ENCODE measurements at regions not wholly inside any gene's neighbourhood (a gene's known extent, or its start where the extent isn't known, plus 50 kb on each side); places are given as distances from the start of the nearest gene placed in this dataset.

DNA sequence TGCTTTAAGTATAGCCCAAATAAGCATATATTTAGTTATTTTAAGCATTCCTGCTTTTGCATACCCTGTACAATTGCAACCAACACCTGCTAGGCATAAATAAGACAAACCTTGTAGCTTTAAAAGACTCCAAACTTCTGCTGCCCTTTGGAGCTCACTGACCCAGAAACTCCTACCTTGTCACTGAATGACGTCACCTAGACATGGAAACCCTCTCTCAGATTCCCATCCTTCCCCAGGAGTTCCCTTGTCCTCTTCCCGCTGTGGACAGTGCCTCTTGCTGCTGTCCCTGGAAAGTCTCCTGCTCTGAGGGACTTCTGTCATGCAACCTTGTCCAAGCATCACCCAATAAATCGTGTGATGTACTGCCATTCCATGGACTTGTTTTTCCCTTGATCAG is 507.2 kb downstream of the GRXCR1 start:
- Histone ChIP-seq H4K20me1 (ENCODE audit: insufficient read depth, low read length) (no peaks in the 10 kb centered on the region), H2AFZ (ENCODE audit: low read length) (no peak overlapping the region), H3K9me2 (ENCODE audit: insufficient read depth, low read length) (no peaks in the 10 kb centered on the region), H3K9me3 (ENCODE audit: low read length) (no peaks in the 10 kb centered on the region), H3K79me2 (ENCODE audit: insufficient read depth, low read depth, low read length) (no peaks in the 10 kb centered on the region), H3K36me3 (ENCODE audit: insufficient read depth, low read length) (no peaks in the 10 kb centered on the region), H3K4me1 (ENCODE audit: insufficient read depth, low read length, poor library complexity, severe bottlenecking) (no peaks in the 10 kb centered on the region), H3K27ac (ENCODE audit: low read depth, low read length, poor library complexity, severe bottlenecking) (no peak overlapping the region), H3K4me2 (ENCODE audit: low read length) (no peak overlapping the region), H3K4me3 (ENCODE audit: low read depth, low read length, poor library complexity, severe bottlenecking) (no peak overlapping the region)
- DNase-seq (ENCODE audit: low spot score), result no peak
- CTCF ChIA-PET (ENCODE audit: unreplicated experiment), result no interaction called here
- intact Hi-C loops (cut with micrococcal nuclease; ENCODE audit: unreplicated experiment), result no loop called here
- TF ChIP-seq, protein P1, sequence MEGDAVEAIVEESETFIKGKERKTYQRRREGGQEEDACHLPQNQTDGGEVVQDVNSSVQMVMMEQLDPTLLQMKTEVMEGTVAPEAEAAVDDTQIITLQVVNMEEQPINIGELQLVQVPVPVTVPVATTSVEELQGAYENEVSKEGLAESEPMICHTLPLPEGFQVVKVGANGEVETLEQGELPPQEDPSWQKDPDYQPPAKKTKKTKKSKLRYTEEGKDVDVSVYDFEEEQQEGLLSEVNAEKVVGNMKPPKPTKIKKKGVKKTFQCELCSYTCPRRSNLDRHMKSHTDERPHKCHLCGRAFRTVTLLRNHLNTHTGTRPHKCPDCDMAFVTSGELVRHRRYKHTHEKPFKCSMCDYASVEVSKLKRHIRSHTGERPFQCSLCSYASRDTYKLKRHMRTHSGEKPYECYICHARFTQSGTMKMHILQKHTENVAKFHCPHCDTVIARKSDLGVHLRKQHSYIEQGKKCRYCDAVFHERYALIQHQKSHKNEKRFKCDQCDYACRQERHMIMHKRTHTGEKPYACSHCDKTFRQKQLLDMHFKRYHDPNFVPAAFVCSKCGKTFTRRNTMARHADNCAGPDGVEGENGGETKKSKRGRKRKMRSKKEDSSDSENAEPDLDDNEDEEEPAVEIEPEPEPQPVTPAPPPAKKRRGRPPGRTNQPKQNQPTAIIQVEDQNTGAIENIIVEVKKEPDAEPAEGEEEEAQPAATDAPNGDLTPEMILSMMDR (conservative IDR thresholded peaks at IDR 0.05; ENCODE audit: low read length), result no peak
- TF ChIP-seq EZH2phosphoT487 (IDR thresholded peaks at IDR 0.05; ENCODE audit: borderline replicate concordance, low read depth, low read length), result no peak
- BruUV-seq (replicated peaks), result no TSS peak
- POLR2A ChIA-PET, result interaction anchor here (0.6 to 0.7 kb wide), 2 partner anchors 24 to 359 kb away, joined by 3 to 4 read pairs; no protein-coding TSS in a partner anchor

DNA sequence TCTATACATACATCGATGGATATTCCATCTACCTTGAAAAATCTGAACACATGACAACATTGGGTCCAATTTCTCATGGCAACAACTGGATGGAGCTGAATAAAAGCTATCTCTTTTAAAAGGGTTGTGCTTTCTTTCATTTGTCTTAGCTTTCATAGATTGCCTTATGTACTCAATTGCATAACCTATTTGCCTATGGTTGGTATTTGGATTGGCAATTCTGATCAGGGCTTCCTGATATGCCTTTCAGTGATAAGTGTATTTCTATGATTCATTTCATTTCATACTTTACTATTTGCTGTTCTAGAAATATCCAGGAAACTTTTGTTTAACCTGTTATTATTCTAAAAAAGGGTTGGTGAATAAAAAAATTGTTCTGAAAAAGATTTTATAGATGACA is 509.9 kb downstream of the GRXCR1 start:
- H3K9me2 ChIP-seq (ENCODE audit: insufficient read depth, low read length), result no peaks in the 10 kb centered on the region
- no peak overlapping the region for H3K4me3 ChIP-seq (ENCODE audit: low read depth, low read length, poor library complexity, severe bottlenecking)
- TF ChIP-seq, protein P1 (conservative IDR thresholded peaks at IDR 0.05; ENCODE audit: low read length), result no peak
- no peak for TF ChIP-seq EZH2phosphoT487 (IDR thresholded peaks at IDR 0.05; ENCODE audit: borderline replicate concordance, low read depth, low read length)
- H3K9me3 ChIP-seq (ENCODE audit: low read length), result no peaks in the 10 kb centered on the region
- H3K79me2 ChIP-seq (ENCODE audit: insufficient read depth, low read depth, low read length), result no peaks in the 10 kb centered on the region
- no peaks in the 10 kb centered on the region for H3K4me1 ChIP-seq (ENCODE audit: insufficient read depth, low read length, poor library complexity, severe bottlenecking)
- CTCF ChIA-PET (ENCODE audit: unreplicated experiment), result no interaction called here
- H3K4me2 ChIP-seq (ENCODE audit: low read length), result no peak overlapping the region
- POLR2A ChIA-PET, result no interaction called here
- no TSS peak for BruUV-seq (replicated peaks)
- DNase-seq (ENCODE audit: low spot score), result no peak
- no peaks in the 10 kb centered on the region for H4K20me1 ChIP-seq (ENCODE audit: insufficient read depth, low read length)
- H3K36me3 ChIP-seq (ENCODE audit: insufficient read depth, low read length), result no peaks in the 10 kb centered on the region
- H2AFZ ChIP-seq (ENCODE audit: low read length), result no peak overlapping the region
- intact Hi-C loops (cut with micrococcal nuclease; ENCODE audit: unreplicated experiment), result no loop called here
- no peak overlapping the region for H3K27ac ChIP-seq (ENCODE audit: low read depth, low read length, poor library complexity, severe bottlenecking)

DNA sequence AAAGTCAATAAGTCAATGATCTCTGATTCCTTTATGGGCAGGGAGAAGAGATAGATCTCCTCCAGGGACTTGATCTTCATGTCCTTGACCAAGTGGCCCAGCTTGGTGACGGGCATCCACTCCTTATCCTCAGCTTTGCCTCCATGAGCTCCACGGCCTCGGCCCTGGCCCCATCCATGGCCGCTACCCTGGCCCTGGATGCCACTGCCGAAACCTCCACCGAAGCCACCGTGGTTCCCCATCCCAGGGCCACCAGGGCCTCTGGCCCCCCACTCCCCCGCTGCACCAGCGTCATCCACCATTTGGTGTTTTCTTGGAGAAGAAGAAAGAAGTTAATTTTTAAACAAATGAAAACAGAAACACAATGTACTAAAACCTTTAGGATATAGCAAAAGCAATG is 518.1 kb downstream of the GRXCR1 start:
- CTCF ChIA-PET (ENCODE audit: unreplicated experiment), result no interaction called here
- BruUV-seq (replicated peaks), result no TSS peak
- no peaks in the 10 kb centered on the region for H3K79me2 ChIP-seq (ENCODE audit: insufficient read depth, low read depth, low read length)
- no peak overlapping the region for H3K27ac ChIP-seq (ENCODE audit: low read depth, low read length, poor library complexity, severe bottlenecking)
- H3K36me3 ChIP-seq (ENCODE audit: insufficient read depth, low read length), result no peaks in the 10 kb centered on the region
- no peak overlapping the region for H2AFZ ChIP-seq (ENCODE audit: low read length)
- H3K4me2 ChIP-seq (ENCODE audit: low read length), result no peak overlapping the region
- H3K9me3 ChIP-seq (ENCODE audit: low read length), result no peaks in the 10 kb centered on the region
- no peak for DNase-seq (ENCODE audit: low spot score)
- intact Hi-C loops (cut with micrococcal nuclease; ENCODE audit: unreplicated experiment), result no loop called here
- H3K4me1 ChIP-seq (ENCODE audit: insufficient read depth, low read length, poor library complexity, severe bottlenecking), result no peaks in the 10 kb centered on the region
- TF ChIP-seq, protein P1 (conservative IDR thresholded peaks at IDR 0.05; ENCODE audit: low read length), result no peak
- TF ChIP-seq EZH2phosphoT487 (IDR thresholded peaks at IDR 0.05; ENCODE audit: borderline replicate concordance, low read depth, low read length), result no peak
- no peaks in the 10 kb centered on the region for H4K20me1 ChIP-seq (ENCODE audit: insufficient read depth, low read length)
- H3K4me3 ChIP-seq (ENCODE audit: low read depth, low read length, poor library complexity, severe bottlenecking), result no peak overlapping the region
- no peaks in the 10 kb centered on the region for H3K9me2 ChIP-seq (ENCODE audit: insufficient read depth, low read length)
- POLR2A ChIA-PET, result interaction anchor here (0.5 kb wide), 1 partner anchor 865 kb away, joined by 3 read pairs; no protein-coding TSS in a partner anchor
